SKM-1 (cell line): ENCODE measurements at regions not wholly inside any gene's neighbourhood (a gene's known extent, or its start where the extent isn't known, plus 50 kb on each side); places are given as distances from the start of the nearest gene placed in this dataset.
"Not testable (repeated sequence)": the region's sequence is repeated elsewhere in the genome, so short reads cannot be mapped to it uniquely, and the experiment has no call there.

Experiments used
- DNase-seq: peaks from one replicate; lab custom pipeline; 2025; ENCODE audit not compliant: unreplicated experiment; lab: John Stamatoyannopoulos, UW

DNA sequence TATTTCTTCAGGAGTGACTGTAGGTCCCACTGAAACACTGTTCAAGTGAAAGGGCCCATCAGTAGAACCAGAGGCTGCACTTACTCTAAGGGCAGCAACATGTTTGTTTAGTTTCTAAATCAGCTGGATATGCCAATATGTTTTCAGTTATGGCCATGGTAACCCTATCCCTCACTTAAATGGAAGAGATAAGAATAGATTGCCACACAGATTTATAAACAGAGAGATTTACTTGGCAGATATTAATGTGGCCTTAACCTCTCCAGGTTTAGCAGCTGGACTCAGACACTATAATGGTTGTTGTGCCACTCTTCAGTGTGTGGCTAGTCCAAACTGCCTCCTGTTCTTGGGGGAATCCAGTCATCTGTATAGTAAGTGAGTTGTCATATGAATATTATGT lies 354.1 kb downstream of the TEX13C start:
- DNase-seq: no peak

DNA sequence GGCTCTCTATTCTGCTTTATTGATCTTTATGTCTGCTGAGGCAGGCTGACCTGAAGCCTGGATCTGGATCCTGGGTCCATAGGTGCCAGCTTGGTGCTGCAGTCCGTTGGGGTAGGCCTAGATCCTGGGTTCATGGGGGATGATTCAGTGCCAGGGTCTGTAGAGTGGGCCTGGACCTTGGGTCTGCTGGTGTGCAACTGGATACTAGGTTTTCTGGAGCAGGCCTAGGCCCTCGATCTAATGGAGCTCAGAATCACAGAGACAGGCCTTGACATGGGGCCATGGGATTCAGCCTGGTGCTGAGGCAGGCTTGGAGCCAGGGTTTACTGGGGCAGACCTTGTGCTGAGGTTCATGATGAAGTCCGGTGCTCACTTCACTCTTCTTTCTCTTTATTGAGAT lies 358.6 kb downstream of the TEX13C start:
- no peak for DNase-seq

DNA sequence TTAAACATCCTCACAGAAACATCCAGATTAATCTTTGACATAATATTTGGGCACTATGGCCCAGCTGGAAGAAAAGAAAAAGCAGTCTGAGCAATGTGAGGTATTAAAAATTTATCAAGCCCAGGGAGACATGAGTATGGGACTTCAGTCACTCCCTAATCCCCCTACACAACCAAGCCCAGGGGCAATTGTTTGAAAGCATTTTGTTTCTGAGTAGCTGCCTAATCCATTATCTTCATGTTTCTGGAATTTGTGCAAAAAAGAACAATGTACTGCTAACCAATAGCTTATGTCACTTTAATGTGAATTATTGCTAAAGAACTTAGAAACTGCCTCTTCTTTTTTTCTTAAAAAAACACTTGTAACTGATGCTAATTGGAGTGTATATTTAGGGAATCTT lies 360.7 kb downstream of the TEX13C start:
- DNase-seq: no peak

DNA sequence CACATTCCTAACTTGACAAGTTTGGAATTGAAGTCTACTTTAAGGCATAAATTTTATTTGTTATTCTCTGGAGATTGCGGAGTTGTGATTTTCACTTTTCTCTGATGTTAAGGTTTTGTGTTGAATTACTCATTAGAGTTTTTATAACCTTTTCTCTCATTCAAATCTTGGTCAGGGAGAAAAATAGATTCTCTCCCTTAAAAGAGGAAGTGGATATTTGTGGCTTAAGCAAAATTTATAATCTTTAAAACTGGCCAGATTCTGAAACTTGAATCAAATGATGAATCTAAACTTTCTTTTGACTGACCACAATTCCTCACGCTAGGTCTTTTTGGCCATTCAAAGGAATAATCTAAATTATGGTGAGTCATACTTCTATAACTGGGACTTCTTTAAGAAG lies 361.4 kb downstream of the TEX13C start:
- no peak for DNase-seq

DNA sequence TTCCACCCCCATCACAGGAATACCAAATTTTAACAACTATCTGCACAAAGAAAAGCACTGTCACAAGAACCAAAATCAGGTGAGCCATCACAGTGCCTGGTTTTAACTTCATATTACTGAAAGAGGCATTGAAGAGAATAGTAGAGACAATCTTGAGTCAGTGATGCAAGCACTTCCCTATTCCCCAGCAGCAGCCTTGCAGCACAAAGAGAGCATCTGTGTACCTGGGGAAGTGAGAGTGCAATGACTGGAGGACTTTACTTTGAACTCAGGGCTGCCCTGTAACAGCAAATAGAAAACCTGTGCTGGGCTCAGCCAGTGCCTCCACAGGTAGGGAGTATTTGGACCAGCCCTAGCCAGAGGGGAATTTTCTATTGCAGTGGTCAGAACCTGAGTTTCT lies 361.8 kb downstream of the TEX13C start:
- peak; percentile 2 for DNase-seq

DNA sequence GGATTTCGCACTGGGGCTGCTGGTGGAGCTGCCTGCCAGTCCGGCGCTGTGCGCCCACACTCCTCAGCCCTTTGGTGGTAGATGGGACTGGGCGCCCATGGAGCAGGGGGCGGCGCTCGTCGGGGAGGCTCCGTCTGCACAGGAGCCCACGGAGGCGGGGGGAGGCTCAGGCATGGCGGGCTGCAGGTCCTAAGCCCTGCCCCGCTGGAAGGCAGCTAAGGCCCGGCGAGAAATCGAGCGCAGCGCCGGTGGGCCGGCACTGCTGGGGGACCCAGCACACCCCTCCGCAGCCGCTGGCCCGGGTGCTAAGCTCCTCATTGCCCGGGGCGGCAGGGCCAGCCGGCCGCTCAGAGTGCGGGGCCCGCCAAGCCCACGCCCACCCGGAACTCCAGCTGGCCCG lies 370.9 kb downstream of the TEX13C start:
- not testable (repeated sequence) for DNase-seq

DNA sequence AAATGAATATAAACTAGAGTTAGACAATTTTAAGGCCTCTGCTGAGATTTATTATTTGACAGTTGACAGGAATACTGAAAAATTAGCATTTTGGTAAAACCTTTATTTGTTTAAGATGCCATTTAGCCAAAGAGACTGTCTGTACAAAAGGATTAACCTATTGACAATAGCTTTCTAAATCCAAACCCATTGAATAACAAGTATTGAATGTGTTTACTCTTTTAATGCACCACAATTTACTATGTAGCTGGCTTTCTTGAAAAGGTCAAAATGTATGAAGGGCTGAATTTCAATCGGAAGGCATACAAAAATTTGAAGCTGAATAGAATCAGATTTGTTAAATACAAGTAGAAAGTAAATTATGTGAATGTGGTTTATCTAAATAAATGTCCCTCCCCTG lies 374.5 kb downstream of the TEX13C start:
- no peak for DNase-seq

DNA sequence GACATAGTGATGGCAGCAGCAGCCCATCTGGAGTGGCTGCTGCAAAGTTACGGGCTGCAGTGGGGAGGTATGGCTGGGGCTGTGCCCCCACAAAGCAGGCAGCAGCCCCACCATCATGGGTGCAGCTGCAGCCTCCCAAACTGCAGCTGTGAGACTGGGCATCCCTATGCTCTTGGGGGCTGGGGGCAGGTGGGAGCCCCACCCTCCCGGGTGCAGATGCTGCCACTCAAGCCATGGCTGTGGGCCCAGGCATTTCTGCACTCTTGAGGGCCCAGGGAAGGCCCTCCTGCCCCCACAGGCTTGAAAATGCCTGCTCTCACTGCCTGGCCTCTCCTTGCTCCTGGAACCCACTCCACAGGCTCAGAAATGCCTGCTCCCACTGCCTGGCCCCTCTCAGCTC lies 389.4 kb downstream of the TEX13C start:
- no peak for DNase-seq

DNA sequence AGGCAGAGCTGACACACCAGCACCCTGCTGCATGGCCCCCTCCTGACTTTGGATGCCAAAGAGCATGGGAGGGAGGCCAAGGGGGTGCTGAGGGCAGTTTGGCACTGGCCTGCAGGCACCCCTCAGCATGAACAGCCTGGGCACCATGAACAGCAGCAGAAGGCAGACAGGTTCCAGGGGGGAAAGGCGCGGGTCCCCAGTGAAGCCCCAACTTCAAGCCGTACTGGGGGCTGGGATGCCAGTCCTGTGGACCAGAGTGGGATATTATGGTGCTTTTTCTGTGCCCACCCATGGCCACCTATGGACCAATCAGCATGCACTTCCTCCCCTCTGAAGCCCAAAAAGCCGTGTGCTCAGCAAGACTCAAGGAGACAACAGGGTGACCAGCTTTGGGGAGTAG lies 389.9 kb downstream of the TEX13C start:
- DNase-seq: no peak

DNA sequence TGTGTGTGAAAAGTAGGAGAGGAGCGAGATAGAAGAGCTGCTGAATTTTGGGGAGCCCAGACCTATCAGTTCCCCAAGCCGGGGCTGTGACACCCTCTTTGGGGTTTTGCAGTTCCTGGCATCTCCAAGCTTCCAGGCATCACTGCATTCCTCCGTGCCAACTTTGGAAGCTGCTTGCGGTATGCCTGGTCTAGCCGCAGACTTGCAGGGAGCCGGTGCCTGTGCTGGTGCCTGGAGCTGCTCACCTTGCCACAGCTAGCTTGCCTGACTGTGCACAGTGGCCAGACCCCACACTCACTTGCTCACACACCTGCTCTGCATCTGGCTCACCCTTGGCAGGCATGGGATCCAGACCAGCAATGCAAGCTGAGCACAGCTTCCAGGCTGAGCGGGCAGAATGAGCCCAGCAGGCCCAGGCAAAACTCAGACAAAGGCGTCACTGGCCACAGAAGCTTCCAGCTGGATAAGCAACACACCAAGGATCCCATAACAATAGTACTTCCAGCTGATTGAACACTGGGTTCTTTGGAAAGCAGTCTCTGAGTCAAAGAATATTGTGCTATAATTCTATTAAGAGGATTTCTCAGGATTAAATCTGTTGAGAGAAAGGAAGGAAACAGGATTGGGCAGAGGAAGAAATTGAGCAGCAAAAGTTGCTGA lies 390.9 kb downstream of the TEX13C start:
- no peak for DNase-seq

DNA sequence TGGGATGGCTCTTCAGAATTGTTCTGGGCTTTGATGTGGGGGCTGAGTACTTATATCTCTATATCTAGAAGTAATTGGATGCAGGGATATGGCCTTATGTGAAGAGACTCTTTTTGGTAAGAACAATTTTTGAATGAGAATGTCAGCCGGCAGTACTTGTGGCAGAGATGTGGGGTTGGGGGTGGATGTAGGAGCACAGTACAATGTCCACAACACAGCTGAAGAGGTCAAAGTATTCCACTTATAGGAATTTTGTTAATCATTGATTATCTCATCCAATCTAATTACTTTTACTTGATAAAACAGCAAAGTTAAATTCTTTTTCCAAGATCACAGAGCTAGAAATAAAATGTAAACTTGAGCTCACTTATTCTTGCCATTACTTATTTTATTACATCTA lies 391.4 kb downstream of the TEX13C start:
- no peak for DNase-seq

DNA sequence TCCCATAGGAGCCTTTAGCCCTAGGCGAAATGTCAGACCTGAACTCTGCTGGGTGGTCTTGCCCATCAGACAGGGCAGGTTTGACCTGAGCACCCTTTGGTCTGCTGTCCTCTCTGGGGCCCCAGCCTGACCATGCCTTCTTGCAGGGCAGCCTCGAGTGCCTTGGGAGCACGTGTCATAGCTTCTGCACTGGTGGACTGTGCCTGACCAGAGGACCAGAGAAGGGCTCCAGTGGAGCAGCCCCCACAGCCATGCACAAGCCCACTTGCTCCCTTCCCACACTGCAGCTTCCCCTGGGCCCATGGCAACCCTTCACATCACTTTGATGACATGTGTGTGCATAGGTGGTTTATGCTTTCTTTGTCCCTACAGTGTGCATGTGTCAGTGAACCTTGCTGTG lies 394.0 kb downstream of the TEX13C start:
- no peak for DNase-seq

DNA sequence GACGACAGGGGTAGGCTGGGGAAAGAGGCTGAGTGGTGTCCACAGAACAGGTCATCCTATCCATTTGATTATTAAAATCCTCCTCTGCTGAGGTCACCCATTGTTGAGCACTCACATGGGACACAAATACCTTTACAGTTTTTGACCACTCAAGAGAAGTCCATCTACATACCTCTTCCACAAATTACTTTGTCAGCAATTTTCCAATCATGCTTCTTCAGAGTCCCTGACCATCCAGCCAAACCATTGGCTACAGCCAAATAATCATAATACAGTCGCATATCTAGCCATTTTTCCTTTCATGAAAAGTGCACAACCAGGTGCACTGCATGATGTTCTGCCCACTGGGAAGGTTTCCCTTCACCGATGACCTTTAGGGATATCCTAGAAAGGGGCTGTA lies 407.4 kb downstream of the TEX13C start:
- no peak for DNase-seq

DNA sequence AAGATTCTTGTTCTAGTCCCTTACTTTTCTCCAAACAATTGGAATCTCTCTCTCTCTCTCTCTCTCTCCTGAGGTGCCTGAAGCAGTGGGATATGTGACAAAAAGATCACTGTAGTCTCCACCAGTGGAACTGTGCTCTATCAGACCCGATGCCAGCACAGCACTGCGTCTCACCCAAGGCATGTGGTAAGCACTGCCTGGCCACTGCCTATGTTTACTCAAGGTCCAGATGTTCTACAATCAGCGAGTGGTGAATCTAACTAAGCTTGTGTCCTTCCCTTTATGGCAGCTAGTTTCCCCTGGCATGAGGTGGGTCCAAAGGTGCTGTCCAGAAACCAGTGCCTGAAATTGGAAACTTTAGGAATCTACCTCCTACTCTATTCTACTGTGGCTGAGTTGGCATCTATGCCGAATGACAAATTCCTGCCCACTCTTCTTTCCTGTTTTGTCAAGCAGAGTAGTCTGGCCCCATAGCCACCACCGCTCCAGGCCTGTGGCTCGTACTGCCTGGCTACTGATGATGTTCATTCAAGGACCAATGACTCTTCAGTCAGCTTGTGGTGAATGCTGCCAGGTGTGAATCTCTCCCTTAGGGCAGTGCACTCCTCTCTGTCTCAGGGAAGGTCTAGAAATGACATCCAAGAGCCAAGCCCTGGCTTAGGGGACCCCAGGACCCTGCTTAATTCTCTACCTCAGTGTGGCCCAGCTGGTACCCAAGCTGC lies 416.5 kb downstream of the TEX13C start:
- DNase-seq: no peak

DNA sequence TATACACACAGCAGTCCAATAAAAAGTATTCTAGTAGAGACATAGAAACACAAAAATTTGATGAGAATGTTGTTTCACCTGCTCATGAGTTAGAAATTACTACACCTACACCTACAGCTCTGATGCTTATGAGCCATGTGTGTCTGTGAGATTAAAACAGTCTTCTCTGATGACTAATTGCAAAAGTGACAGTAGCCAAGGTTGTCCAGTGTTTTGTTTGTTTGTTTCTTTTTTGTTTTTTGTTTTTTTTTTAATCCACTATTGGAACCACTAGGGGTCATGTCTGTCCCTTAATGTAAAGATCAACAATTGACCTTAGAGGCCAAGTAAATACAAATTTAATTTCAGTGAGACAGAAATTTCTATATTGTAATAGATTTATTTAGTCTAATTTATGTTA lies 423.1 kb downstream of the TEX13C start:
- no peak for DNase-seq

DNA sequence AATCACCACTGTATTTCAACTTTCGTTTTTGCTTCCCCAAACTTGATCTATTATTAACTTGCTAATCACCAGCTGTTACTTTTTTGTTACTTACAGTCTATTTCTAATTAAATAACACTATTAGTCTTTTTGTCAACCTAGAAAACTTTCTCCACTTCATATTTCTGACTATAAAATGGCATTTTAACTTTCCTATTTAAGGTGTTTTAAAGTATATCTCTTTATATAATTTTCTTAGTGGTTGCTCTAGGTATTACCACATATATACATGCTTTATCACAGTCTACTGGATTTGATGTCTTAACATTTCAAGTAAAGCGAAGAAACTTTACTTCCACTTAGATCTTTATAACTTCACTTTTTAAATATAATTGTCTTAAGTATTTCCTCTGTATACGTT lies 421.2 kb downstream of the DCAF12L2 start:
- no peak for DNase-seq

DNA sequence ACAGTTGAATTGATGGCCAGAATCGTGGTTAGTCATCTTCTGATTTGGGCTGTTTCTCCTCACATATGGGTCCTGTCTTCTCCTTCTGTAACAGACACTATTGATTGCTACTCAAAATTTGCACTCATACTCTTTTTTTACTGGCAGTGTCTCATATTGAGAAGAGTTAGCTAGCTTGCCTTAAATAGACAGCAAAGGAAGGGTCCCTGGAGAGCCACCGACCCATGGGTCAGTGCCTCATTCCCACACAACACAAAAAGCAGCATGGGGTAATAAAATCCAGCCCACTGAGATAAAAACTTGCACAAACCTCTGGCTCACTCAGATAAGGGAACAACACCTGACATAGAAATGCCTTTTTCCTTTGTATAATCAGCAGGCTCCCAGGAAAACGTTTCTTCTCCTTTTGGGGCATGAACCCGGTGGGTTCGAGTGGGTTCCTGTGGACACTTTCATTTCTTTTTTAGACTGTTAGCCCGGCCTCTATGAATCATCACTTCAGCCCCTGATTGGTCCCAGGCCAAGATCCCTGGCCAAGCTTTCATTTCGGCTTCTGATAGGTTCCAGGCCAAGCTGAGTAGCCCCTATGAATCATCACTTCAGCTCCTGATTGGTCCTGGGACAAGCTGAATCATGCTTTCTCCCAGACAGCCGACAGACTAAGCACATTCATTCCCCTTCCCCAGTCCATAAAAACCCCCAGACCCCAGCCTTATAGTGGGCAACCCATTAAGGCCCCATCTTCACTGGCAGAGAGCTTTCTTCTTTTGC lies 408.1 kb downstream of the DCAF12L2 start:
- no peak for DNase-seq

DNA sequence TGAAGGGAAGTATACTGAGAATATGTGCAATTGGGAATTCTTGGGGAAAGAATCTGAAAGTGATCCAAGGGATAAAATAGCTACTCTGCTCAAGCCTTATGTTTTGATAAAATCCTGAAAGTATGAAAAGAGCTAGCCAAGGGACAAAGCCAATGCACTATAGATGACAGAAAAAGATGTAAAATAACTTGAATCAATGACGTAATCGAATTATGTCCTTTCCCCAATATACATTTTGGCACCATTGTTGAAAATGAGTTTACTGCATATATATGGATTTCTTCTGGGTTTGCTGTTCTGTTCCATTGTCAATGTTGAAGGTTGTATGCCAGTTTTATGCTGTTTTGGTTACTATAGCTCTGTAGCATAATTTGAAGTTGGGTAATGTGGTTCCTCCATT lies 407.3 kb downstream of the DCAF12L2 start:
- DNase-seq: no peak

DNA sequence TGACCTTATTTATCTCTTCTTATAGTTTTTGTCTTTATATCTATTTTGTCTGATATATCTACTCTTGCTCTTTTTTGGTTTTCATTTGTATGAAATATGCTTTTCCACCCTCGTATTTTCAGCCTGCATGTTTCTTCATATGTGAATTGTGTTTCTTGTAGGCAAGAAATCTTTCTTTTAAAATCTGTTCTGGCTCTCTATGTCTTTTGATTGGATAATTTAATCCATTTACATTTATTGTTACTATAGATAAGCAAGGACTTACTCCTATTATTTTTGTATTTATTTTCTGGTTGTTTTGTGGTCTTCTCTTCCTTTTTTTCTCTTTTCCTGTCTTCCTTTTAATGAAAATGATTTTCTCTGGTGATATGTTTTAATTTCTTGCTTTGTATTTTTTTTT lies 403.1 kb downstream of the DCAF12L2 start:
- no peak for DNase-seq

DNA sequence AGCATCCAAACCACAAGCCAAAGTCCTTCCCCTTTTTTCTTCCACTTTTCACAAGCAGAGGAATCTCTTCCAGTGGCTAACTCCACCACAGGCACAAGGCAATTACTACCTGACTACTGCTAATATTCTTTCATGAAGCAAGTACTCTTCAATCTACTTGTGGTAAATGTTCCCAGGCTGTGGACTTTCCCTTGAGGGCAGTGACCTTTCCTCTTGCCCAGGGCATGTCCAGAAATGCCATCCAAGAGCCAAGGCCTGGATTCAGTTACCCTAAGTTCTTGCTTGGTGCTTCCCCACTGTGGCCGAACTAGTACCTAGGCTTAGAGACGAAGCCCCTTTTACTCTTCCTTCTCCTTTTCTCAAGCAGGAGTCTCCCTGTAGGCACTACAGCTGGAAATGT lies 400.7 kb downstream of the DCAF12L2 start:
- DNase-seq: no peak

DNA sequence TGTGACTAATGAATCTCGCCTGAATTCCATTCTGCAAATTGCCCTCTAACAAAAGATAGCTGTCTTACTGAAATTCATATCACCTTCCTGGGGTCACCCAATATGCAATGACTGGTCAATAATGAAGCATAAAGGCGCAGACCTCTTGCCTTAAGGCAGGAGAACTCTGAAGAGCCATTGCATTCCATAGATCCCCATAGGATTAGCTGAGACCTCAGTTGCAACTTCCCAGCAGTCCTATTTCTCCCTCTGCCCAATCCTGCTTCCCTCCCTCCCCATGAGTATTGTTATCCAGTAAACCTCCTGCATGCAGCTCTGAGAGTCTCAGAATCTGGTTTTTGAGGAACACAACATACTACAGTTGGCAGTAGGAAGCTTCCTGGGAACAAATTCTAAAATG lies 396.5 kb downstream of the DCAF12L2 start:
- no peak for DNase-seq

DNA sequence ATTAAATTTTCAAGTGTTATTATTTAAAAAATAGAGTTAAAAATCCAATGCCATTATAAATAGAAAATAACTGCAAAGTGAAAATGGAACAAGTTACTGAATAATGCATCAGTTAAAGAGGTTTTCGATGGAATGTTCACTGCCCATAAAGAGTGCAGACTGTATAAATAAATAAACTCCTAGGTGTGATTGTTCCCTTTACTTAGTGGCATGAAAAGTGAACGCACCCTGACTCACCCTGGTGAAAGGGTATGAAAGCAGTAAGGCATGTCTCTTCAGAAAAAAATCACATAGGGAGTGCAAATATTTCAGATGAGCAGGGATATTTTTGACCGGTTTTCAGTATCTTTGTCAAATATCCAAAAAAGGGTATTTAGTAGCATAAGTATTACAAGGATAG lies 387.8 kb downstream of the DCAF12L2 start:
- DNase-seq: no peak
